ENCODE measurements at regions not wholly inside any gene's neighbourhood (a gene's known extent, or its start where the extent isn't known, plus 50 kb on each side); places are given as distances from the start of the nearest gene placed in this dataset.

DNA sequence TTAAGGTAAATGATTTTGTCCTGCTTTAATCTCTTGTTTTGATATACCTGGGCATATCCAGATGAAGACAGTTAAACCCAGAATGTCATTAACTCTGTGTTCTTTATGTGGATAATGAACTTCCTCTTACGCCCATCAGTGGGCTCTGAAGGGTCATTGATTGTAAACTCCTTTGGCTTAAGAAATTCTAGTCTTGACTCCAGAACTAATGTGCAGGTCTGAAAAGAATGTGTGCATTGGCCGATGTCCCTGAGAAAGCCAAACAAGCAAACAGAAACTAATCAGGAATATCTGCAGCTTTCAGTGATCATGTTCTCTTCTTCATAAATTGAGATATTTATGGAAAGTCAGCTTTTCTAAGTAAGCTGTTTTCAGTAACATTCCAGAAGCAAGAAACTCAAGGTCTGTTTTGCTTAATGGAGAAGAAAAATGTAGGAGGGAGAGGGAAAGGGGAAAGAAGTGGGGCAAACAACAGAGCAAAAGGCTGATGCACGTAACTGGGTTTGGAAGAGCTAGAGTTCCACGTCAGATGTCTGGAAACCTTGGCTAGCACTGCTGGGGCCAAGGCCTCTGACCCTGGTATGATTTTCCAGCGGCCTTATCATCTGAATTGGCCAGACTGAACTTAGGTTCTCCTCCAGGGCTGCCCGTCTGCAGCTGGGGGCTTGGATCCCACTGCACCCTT, 61.3 kb upstream of the FHL2 start:
- no peak for TF ChIP-seq POLR2A (IDR thresholded peaks at IDR 0.05)
- TF ChIP-seq, protein P1, sequence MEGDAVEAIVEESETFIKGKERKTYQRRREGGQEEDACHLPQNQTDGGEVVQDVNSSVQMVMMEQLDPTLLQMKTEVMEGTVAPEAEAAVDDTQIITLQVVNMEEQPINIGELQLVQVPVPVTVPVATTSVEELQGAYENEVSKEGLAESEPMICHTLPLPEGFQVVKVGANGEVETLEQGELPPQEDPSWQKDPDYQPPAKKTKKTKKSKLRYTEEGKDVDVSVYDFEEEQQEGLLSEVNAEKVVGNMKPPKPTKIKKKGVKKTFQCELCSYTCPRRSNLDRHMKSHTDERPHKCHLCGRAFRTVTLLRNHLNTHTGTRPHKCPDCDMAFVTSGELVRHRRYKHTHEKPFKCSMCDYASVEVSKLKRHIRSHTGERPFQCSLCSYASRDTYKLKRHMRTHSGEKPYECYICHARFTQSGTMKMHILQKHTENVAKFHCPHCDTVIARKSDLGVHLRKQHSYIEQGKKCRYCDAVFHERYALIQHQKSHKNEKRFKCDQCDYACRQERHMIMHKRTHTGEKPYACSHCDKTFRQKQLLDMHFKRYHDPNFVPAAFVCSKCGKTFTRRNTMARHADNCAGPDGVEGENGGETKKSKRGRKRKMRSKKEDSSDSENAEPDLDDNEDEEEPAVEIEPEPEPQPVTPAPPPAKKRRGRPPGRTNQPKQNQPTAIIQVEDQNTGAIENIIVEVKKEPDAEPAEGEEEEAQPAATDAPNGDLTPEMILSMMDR (IDR thresholded peaks at IDR 0.05), result no peak
- no peak for TF ChIP-seq POLR2AphosphoS5 (IDR thresholded peaks at IDR 0.05)
